ENCODE measurements at regions not wholly inside any gene's neighbourhood (a gene's known extent, or its start where the extent isn't known, plus 50 kb on each side); places are given as distances from the start of the nearest gene placed in this dataset.

DNA sequence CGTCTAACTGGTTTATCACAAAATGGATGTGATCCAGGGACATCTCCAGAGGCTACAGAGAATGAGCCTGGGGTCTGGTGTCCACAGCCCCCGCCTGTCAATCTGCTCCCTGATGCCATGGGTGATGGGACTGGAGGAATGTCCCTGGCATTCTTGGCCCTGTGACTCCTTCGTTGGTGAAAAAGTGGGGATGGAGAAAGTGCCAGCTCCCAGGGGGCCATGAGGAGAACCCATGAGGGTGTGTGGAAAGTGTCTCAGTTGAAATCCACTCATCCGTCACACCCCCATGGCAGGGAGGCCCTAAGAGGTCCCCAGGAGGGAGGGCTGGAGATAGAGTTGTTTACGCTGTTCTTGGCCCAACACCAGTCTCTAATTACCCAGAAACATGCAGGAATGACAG is 322.0 kb downstream of the CTTN start:
- TF ChIP-seq CTCF (IDR thresholded peaks at IDR 0.05 in 2 of 3, conservative IDR thresholded peaks at IDR 0.05 in 1 of 3; ENCODE audit: insufficient read depth in 2 of 3, low read depth in 1 of 3, low read length in 3 of 3) (no peak), MYBL2 (IDR thresholded peaks at IDR 0.05; ENCODE audit: low read depth) (no peak), MYBL2 (CRISPR knock-in tag; IDR thresholded peaks at IDR 0.05; ENCODE audit: borderline replicate concordance) (no peak), FOXP1 (CRISPR knock-in tag; IDR thresholded peaks at IDR 0.05) (no peak), ZNF324 (CRISPR knock-in tag; IDR thresholded peaks at IDR 0.05) (no peak), MNT (conservative IDR thresholded peaks at IDR 0.05) (no peak), POLR2A (conservative IDR thresholded peaks at IDR 0.05) (no peak), FOXM1 (IDR thresholded peaks at IDR 0.05; ENCODE audit: low read depth) (no peak), FOXM1 (CRISPR knock-in tag; IDR thresholded peaks at IDR 0.05; ENCODE audit: low read depth) (no peak), POLR2AphosphoS5 (IDR thresholded peaks at IDR 0.05; ENCODE audit: control insufficient read depth, insufficient read depth, low read depth, low read length) (no peak)

Data from K562 (cell line).